Calu3 (cell line): ENCODE measurements at regions not wholly inside any gene's neighbourhood (a gene's known extent, or its start where the extent isn't known, plus 50 kb on each side); places are given as distances from the start of the nearest gene placed in this dataset.

Experiments used
- BruUV-seq: library from RNA; stranded (reverse); fragments of 400-500 nt; replicated peaks from 2 replicates; lab custom pipeline; 2021; lab: Mats Ljungman, UMichigan
- CTCF ChIA-PET: fragments of 300-600 bp; sonication (Branson Sonifier 250); formaldehyde crosslinking; loops from one replicate; lab custom pipeline; 2022; ENCODE audit warnings: antibody characterized with exemption; lab: Charles Lee
- DNase-seq: peaks from one replicate; pipeline ENCODE4 v3.0.0; 2022
- H3K27ac Mint-ChIP-seq: one replicate; pipeline ENCODE4 v1.8.0; 2022; ENCODE audit warnings: mixed read lengths; ENCODE audit not compliant: unreplicated experiment
- H3K27me3 Mint-ChIP-seq: one replicate; pipeline ENCODE4 v1.8.0; 2022; ENCODE audit warnings: mixed read lengths; ENCODE audit not compliant: unreplicated experiment
- H3K36me3 Mint-ChIP-seq: one replicate; pipeline ENCODE4 v1.8.0; 2022; ENCODE audit warnings: mild to moderate bottlenecking, moderate library complexity, mixed read lengths; ENCODE audit not compliant: insufficient read depth, unreplicated experiment
- H3K4me1 Mint-ChIP-seq: one replicate; pipeline ENCODE4 v1.8.0; 2022; ENCODE audit warnings: mild to moderate bottlenecking, low read depth, mixed read lengths; ENCODE audit not compliant: unreplicated experiment
- H3K4me3 Mint-ChIP-seq: one replicate; pipeline ENCODE4 v1.8.0; 2022; ENCODE audit warnings: mild to moderate bottlenecking, low read depth, moderate library complexity, mixed read lengths; ENCODE audit not compliant: unreplicated experiment
- H3K9me3 Mint-ChIP-seq: one replicate; pipeline ENCODE4 v1.8.0; 2022; ENCODE audit warnings: low read depth, mixed read lengths; ENCODE audit not compliant: unreplicated experiment
- CTCF ChIP-seq: fragments of 200-600 bp; IDR thresholded peaks from one replicate; pipeline ENCODE4 v1.8.0; 2022; ENCODE audit warnings: antibody characterized with exemption; ENCODE audit not compliant: unreplicated experiment
- intact Hi-C: fragments of 100-400 bp; cut with micrococcal nuclease; formaldehyde crosslinking; loops from one replicate; pipeline ENCODE4 v1.10.0; 2022; ENCODE audit not compliant: unreplicated experiment

DNA sequence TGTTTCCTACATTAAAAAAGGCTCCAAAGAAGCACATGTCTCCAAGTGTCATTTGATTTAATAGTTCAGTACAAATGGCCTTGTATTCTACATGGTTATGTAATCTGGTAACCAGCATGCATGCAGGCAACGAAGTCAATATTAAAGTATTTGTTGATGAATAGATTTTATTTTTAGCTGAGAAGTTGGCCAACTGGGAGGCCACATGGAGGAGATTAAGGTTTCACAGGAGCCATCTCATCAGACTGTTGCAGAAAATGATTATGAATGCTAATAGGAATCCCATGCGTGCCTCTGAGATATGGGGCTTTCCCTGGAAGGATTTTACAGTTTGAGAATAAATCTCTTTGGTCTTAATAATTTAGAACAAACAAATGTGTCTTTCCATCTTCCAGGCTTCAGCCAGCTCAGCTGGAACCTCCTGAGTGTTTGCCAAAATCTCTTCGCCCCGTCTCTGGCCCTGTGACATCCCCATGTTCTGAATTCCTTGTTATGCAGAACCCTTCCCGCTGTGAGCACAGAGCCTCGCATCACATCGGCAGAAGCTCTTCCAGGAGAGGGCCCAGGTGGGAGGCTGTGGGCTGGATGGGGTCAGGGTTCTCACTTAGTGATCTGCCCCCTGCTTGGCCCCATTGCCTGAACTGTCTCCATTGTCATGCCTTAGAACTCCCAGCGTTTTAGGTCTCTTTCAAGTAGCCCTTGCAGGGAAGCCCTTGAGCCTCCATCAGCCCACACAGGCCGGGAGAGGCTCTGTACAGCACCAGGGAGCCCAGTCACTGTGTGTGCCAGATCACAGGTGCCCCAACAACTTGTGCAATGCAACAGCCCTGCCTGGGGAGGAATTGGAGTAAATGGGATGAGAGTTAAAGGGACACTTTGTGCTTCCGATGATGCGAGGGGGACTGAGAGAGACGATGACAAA, 190.5 kb upstream of the TWIST2 start:
- no peak overlapping the region for H3K27ac Mint-ChIP-seq
- no peak for TF ChIP-seq CTCF
- CTCF ChIA-PET: no interaction called here
- BruUV-seq: no TSS peak
- H3K27me3 Mint-ChIP-seq: peaks cover 44% of the 10 kb centered on the region
- no peaks in the 10 kb centered on the region for H3K36me3 Mint-ChIP-seq
- no peak overlapping the region for H3K4me3 Mint-ChIP-seq
- intact Hi-C loops: no loop called here
- no peaks in the 10 kb centered on the region for H3K4me1 Mint-ChIP-seq
- DNase-seq: no peak
- H3K9me3 Mint-ChIP-seq: peaks cover 2% of the 10 kb centered on the region

DNA sequence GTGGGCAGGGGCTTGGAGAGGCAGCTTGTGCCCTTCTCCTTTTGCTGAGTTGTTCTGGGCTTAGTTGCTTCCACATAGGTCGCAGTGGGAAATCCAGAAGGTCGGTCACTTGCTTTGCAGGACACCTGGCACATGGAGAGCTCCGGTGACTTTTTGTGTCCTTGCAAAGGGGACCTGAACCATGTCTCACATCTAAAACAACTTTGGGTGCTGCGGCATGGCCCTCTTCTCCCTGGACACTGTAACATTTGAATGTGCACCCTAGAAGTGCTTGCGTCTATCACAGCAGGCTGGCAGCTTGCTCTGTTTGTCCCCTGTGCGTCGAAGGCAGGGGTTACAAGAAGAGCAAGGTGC, 189.9 kb upstream of the TWIST2 start:
- H3K27ac Mint-ChIP-seq: no peak overlapping the region
- TF ChIP-seq CTCF: no peak
- intact Hi-C loops: no loop called here
- peaks cover 38% of the 10 kb centered on the region for H3K27me3 Mint-ChIP-seq
- DNase-seq: no peak
- H3K4me1 Mint-ChIP-seq: no peaks in the 10 kb centered on the region
- no peaks in the 10 kb centered on the region for H3K36me3 Mint-ChIP-seq
- CTCF ChIA-PET: interaction anchor here (0.6 kb wide), 1 partner anchor 73 kb away, joined by 10 read pairs; no protein-coding TSS in a partner anchor
- H3K9me3 Mint-ChIP-seq: peaks cover 2% of the 10 kb centered on the region
- no TSS peak for BruUV-seq
- H3K4me3 Mint-ChIP-seq: no peak overlapping the region

DNA sequence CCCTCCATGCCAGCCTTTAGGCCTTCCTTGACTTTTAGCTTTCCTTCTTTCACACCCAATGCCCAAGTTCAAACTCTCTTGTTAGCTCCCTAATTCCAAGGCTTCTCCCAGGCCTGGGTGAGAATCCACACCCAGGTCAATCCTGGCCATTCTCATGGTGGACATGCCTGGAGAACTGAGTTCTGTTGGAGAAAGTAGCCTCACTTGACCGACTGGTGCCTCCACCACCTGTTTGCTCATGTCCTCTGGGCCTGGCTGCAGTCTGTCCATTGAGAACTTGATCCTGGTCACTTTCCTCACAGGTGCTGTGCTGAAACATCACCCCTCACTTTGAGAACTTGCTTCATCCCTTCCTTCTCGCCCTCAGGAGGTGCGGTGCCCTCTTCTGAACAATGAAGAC, 189.1 kb upstream of the TWIST2 start:
- no peak for DNase-seq
- BruUV-seq: no TSS peak
- Mint-ChIP-seq H3K9me3 (peaks cover 2% of the 10 kb centered on the region), H3K4me1 (no peaks in the 10 kb centered on the region), H3K36me3 (no peaks in the 10 kb centered on the region), H3K27me3 (peaks cover 36% of the 10 kb centered on the region), H3K27ac (no peak overlapping the region), H3K4me3 (no peak overlapping the region)
- no peak for TF ChIP-seq CTCF
- intact Hi-C loops: no loop called here
- CTCF ChIA-PET: no interaction called here

GRCh38 chr2:238659231-238659630, 188.7 kb upstream of the TWIST2 start:
- Mint-ChIP-seq H3K27me3 (peaks cover 36% of the 10 kb centered on the region), H3K4me3 (no peak overlapping the region), H3K36me3 (no peaks in the 10 kb centered on the region), H3K9me3 (peaks cover 2% of the 10 kb centered on the region), H3K4me1 (no peaks in the 10 kb centered on the region), H3K27ac (no peak overlapping the region)
- no peak for DNase-seq
- CTCF ChIA-PET: no interaction called here
- no peak for TF ChIP-seq CTCF
- no TSS peak for BruUV-seq
- intact Hi-C loops: no loop called here
